Ishikawa (cell line): ENCODE measurements at regions not wholly inside any gene's neighbourhood (a gene's known extent, or its start where the extent isn't known, plus 50 kb on each side); places are given as distances from the start of the nearest gene placed in this dataset.

Source experiments
- CEBPB ChIP-seq: IDR thresholded peaks from 2 replicates; pipeline ENCODE4 v1.6.1; 2012
- CREB1 ChIP-seq: IDR thresholded peaks from 2 replicates; pipeline ENCODE4 v1.6.1; 2012; ENCODE audit warnings: low read depth
- EGR1 ChIP-seq: IDR thresholded peaks from 2 replicates; pipeline ENCODE4 v1.6.1; 2012
- EP300 ChIP-seq: IDR thresholded peaks from 2 replicates; pipeline ENCODE4 v1.6.1; 2012; ENCODE audit warnings: borderline replicate concordance
- FOXM1 ChIP-seq: IDR thresholded peaks from 2 replicates; pipeline ENCODE4 v1.6.1; 2012; ENCODE audit warnings: low read depth, borderline replicate concordance
- NFIC ChIP-seq: IDR thresholded peaks from 2 replicates; pipeline ENCODE4 v1.6.1; 2012
- RAD21 ChIP-seq: IDR thresholded peaks from 2 replicates; pipeline ENCODE4 v1.6.1; 2012; ENCODE audit warnings: low read depth
- TAF1 ChIP-seq: IDR thresholded peaks from 2 replicates; pipeline ENCODE4 v1.6.1; 2012; ENCODE audit warnings: low read depth, mild to moderate bottlenecking
- TCF12 ChIP-seq: IDR thresholded peaks from 2 replicates; pipeline ENCODE4 v1.6.1; 2012; ENCODE audit warnings: low read depth
- TEAD4 ChIP-seq: IDR thresholded peaks from 2 replicates; pipeline ENCODE4 v1.6.1; 2012
- YY1 ChIP-seq: IDR thresholded peaks from 2 replicates; pipeline ENCODE4 v1.6.1; 2012; ENCODE audit warnings: low read depth
- ZBTB7A ChIP-seq: IDR thresholded peaks from 2 replicates; pipeline ENCODE4 v1.6.1; 2012; ENCODE audit warnings: low read depth
- TF ChIP-seq, protein P1 (sequence below): IDR thresholded peaks from 2 replicates; pipeline ENCODE4 v1.6.1; 2012
- TF ChIP-seq, protein P2 (sequence below): IDR thresholded peaks from 2 replicates; pipeline ENCODE4 v1.6.1; 2012
- TF ChIP-seq, protein P3 (sequence below): IDR thresholded peaks from 2 replicates; pipeline ENCODE4 v1.6.1; 2012; ENCODE audit warnings: low read depth, mild to moderate bottlenecking

DNA sequence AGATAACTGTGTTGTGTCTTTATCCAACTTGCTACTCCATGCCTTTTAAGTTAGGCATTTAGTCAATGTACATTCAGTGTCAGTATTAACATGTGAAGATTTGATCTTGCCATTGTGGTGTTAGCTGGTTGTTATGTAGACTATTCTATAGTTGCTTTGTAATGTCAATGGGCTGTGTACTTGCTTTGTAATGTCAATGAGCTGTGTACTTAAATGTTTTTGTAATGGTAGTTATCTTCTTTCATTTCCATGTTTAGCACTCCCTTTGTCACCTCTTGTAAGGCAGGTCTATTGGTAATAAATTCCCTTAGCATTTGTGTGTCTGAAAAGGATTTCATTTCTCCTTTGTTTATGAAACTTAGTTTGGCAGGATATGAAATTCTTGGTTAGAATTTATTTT, 53.4 kb downstream of the MC4R start:
- TF ChIP-seq CEBPB (no peak), EP300 (no peak), NFIC (no peak), TEAD4 (no peak), CREB1 (no peak), TCF12 (no peak), FOXM1 (no peak), YY1 (no peak), TAF1 (no peak), RAD21 (no peak), ZBTB7A (no peak), EGR1 (no peak)
- TF ChIP-seq, protein P1, sequence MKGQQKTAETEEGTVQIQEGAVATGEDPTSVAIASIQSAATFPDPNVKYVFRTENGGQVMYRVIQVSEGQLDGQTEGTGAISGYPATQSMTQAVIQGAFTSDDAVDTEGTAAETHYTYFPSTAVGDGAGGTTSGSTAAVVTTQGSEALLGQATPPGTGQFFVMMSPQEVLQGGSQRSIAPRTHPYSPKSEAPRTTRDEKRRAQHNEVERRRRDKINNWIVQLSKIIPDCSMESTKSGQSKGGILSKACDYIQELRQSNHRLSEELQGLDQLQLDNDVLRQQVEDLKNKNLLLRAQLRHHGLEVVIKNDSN = no peak
- TF ChIP-seq, protein P2, sequence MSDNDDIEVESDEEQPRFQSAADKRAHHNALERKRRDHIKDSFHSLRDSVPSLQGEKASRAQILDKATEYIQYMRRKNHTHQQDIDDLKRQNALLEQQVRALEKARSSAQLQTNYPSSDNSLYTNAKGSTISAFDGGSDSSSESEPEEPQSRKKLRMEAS = no peak
- TF ChIP-seq, protein P3, sequence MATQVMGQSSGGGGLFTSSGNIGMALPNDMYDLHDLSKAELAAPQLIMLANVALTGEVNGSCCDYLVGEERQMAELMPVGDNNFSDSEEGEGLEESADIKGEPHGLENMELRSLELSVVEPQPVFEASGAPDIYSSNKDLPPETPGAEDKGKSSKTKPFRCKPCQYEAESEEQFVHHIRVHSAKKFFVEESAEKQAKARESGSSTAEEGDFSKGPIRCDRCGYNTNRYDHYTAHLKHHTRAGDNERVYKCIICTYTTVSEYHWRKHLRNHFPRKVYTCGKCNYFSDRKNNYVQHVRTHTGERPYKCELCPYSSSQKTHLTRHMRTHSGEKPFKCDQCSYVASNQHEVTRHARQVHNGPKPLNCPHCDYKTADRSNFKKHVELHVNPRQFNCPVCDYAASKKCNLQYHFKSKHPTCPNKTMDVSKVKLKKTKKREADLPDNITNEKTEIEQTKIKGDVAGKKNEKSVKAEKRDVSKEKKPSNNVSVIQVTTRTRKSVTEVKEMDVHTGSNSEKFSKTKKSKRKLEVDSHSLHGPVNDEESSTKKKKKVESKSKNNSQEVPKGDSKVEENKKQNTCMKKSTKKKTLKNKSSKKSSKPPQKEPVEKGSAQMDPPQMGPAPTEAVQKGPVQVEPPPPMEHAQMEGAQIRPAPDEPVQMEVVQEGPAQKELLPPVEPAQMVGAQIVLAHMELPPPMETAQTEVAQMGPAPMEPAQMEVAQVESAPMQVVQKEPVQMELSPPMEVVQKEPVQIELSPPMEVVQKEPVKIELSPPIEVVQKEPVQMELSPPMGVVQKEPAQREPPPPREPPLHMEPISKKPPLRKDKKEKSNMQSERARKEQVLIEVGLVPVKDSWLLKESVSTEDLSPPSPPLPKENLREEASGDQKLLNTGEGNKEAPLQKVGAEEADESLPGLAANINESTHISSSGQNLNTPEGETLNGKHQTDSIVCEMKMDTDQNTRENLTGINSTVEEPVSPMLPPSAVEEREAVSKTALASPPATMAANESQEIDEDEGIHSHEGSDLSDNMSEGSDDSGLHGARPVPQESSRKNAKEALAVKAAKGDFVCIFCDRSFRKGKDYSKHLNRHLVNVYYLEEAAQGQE = no peak

DNA sequence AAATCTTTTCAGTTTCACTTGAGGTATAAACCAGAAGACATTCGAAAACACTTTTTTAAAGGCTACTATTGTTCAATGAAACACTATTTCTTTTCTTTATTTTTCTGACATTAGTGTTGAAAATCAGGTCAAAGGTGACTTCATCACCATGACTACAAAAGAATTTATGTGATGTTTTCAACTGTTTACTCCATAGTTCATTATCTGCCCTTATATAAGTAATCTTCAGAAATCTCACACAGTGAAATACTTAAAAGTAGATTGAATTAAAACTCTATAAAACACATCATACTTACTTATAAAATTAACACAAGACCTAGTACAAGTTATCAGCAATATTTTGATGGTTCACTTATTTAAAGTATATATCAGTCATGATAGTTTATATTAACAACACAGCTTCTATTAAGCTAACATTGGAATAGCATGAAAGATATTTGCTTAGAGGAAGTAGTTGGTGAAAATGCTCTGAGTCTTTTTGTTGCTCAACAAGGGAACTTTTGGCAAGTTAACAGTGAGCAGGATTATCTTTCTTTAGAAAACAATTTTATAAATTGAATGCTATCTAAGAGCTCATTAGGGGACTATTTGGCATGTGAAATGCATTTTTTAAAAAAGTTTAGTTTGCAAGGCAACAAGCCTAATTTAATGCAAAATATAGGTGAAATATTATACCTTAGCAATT, 60.8 kb downstream of the MC4R start:
- no peak for TF ChIP-seq TAF1

DNA sequence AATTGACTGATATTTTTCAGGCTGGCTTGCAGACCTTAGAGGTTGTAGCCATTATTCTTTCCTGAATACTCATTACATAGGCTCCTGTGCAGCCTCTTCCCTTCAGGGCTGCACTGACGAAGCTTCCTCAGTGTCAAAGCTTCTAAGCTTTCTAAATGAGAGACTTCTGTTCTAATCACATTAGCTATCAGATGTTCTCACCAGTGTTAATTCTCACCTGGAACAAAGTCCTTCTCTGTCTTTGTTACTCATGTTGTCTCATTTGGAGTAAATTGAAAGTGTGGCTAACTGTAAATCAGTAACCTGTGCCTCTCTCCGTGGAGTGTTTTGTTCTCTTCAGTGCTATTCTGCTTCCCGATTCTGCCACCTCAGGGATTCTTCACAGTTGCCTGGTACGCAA, 76.9 kb downstream of the MC4R start:
- TF ChIP-seq TEAD4 = no peak
- no peak for TF ChIP-seq CREB1
- TF ChIP-seq CEBPB = no peak
- TF ChIP-seq EP300 = no peak
- no peak for TF ChIP-seq YY1
- no peak for TF ChIP-seq EGR1
- no peak for TF ChIP-seq NFIC
- TF ChIP-seq ZBTB7A = no peak

DNA sequence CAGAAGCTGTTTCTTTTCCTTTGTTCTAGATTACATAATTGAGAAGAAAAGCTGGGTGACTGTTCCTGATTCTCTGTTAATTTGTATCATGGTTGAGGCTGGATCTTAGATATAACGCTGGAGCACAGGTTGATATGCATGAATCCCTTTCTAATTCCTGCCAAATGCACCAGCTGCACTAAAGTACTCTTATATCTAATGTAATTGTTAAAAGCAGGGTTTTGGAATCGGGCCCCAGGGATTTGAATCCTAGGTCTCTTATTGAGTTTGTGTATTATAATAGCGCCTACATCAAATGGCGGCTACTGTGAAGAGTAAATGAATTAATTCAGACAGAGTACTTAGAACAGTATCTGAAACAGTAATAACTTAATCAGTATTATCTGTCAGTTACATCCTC, 80.4 kb downstream of the MC4R start:
- no peak for TF ChIP-seq EGR1
- no peak for TF ChIP-seq TCF12
- TF ChIP-seq NFIC = no peak
- no peak for TF ChIP-seq CEBPB
- TF ChIP-seq ZBTB7A = no peak
- no peak for TF ChIP-seq FOXM1
- TF ChIP-seq EP300 = no peak
- TF ChIP-seq, protein P2 = no peak
- TF ChIP-seq, protein P1 = no peak
- TF ChIP-seq, protein P3 = no peak
- TF ChIP-seq RAD21 = no peak

DNA sequence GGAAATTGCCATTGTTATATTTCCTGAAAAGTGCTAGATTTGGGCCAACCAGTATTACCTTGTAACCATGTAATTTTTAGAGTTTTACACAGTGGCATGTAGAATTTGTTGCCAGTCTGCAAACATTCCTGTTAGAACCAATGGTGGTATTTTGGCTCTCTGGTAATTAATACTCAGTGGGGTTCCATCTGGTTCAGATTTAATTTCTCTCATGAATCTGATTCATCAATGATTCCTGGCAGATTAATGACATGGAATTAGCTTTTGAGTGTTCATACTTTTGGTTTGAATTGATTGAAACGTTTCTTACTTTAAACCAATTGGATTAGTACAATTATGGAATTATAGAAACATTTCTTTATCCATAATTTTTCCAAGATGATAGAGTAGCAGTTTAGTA, 93.2 kb downstream of the MC4R start:
- TF ChIP-seq RAD21 (no peak), CREB1 (no peak), FOXM1 (no peak), YY1 (no peak), NFIC (no peak), TCF12 (no peak), EGR1 (no peak), EP300 (no peak), TEAD4 (no peak)
- TF ChIP-seq, protein P3 = no peak
- TF ChIP-seq, protein P2 = no peak
- TF ChIP-seq, protein P1 = no peak
